MM.1S (cell line): ENCODE measurements at regions not wholly inside any gene's neighbourhood (a gene's known extent, or its start where the extent isn't known, plus 50 kb on each side); places are given as distances from the start of the nearest gene placed in this dataset.

Source experiments
- DNase-seq: peaks from one replicate; pipeline ENCODE4 v3.0.0-alpha.2; 2015
- H2AFZ ChIP-seq: fragments of 300-600 bp; sonication (generic); 2 replicates; pipeline ENCODE4 v1.6.0; 2016; ENCODE audit warnings: antibody characterized with exemption, low read length
- H3F3A ChIP-seq: fragments of 300-600 bp; sonication (generic); 2 replicates; pipeline ENCODE4 v1.6.1; 2016; ENCODE audit warnings: mild to moderate bottlenecking, antibody characterized with exemption, low read length, moderate library complexity, mixed read lengths; ENCODE audit not compliant: insufficient read depth
- H3K27ac ChIP-seq: fragments of 300-600 bp; sonication (generic); 2 replicates; pipeline ENCODE4 v1.5.1; 2016; ENCODE audit warnings: mild to moderate bottlenecking, low read length
- H3K27me3 ChIP-seq: fragments of 300-600 bp; sonication (generic); replicated peaks from 2 replicates; pipeline ENCODE4 v1.6.0; 2016; ENCODE audit warnings: low read length; ENCODE audit not compliant: insufficient read depth
- H3K36me3 ChIP-seq: fragments of 300-600 bp; sonication (generic); replicated peaks from 2 replicates; pipeline ENCODE4 v1.6.1; 2016; ENCODE audit warnings: mild to moderate bottlenecking, low read length, mixed read lengths; ENCODE audit not compliant: insufficient read depth
- H3K4me1 ChIP-seq: fragments of 300-600 bp; sonication (generic); 2 replicates; pipeline ENCODE4 v1.6.1; 2016; ENCODE audit warnings: low read length, mixed read lengths
- H3K4me2 ChIP-seq: fragments of 300-600 bp; sonication (generic); 2 replicates; pipeline ENCODE4 v1.6.0; 2016; ENCODE audit warnings: low read depth, low read length
- H3K4me3 ChIP-seq: fragments of 300-600 bp; sonication (generic); 2 replicates; pipeline ENCODE4 v1.5.1; 2016; ENCODE audit warnings: low read length, mixed read lengths
- H3K79me2 ChIP-seq: fragments of 300-600 bp; sonication (generic); 2 replicates; pipeline ENCODE4 v1.6.1; 2016; ENCODE audit warnings: mixed run types, low read length, mixed read lengths
- H3K9ac ChIP-seq: fragments of 300-600 bp; sonication (generic); 2 replicates; pipeline ENCODE4 v1.6.1; 2016; ENCODE audit warnings: low read length, mixed read lengths
- H3K9me2 ChIP-seq: fragments of 300-600 bp; sonication (generic); replicated peaks from 2 replicates; pipeline ENCODE4 v1.6.1; 2016; ENCODE audit warnings: mild to moderate bottlenecking, low read length, mixed read lengths; ENCODE audit not compliant: insufficient read depth
- H3K9me3 ChIP-seq: fragments of 300-600 bp; sonication (generic); replicated peaks from 2 replicates; pipeline ENCODE4 v1.6.1; 2016; ENCODE audit warnings: mild to moderate bottlenecking, low read length, mixed read lengths; ENCODE audit not compliant: insufficient read depth
- H4K20me1 ChIP-seq: fragments of 300-600 bp; sonication (generic); 2 replicates; pipeline ENCODE4 v1.6.1; 2016; ENCODE audit warnings: mild to moderate bottlenecking, low read length, moderate library complexity, mixed read lengths; ENCODE audit not compliant: insufficient read depth
- EZH2 ChIP-seq: fragments of 300-600 bp; sonication (generic); optimal IDR thresholded peaks from 2 replicates; pipeline ENCODE3; 2017; ENCODE audit warnings: low read depth, mild to moderate bottlenecking, antibody characterized with exemption, low read length, mixed read lengths
- EZH2phosphoT487 ChIP-seq: fragments of 300-600 bp; sonication (generic); IDR thresholded peaks from 2 replicates; pipeline ENCODE4 v1.6.1; 2018; ENCODE audit warnings: antibody characterized with exemption, low read length
- TF ChIP-seq, protein P1 (sequence below): fragments of 300-600 bp; sonication (generic); IDR thresholded peaks from 2 replicates; pipeline ENCODE4 v1.5.1; 2016; ENCODE audit warnings: antibody characterized with exemption, low read length, mixed read lengths

DNA sequence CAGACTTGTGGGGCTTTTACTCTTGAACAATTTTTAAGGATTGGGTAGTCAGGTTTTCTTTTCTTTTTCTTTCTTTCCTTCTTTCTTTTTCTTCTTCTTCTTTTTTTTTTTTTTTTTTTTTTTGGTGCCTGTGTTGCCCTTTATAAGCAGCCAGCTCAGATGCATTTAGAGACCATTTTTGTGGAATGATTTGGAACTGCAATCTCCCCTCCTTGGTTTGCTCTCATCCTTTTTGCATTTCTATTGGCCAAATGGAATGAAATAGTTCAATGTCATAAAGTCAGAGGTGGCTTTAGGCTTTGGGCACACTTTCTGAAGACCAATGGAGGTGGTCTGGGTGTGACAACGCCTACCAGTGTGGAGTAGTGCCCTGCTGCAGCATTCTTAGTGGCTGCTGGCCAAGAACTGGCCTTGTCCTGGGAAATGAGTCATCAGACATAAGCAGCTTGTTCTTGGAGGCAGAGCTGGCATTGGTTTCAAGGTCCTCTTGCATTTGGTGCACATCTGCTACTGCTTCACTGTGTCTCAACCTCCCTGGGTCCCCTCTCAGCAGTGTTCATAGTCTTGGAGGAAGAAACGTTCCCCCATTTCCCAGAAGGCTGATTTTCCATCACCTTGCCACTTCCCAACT, 84.5 kb downstream of the CT47B1 start:
- H2AFZ ChIP-seq = peak overlapping the region; percentile 40; the same call in 1 of the 2 replicates
- H4K20me1 ChIP-seq = no peaks in the 10 kb centered on the region
- peak overlapping the region; percentile 65; the same call in 1 of the 2 replicates for H3K4me2 ChIP-seq

DNA sequence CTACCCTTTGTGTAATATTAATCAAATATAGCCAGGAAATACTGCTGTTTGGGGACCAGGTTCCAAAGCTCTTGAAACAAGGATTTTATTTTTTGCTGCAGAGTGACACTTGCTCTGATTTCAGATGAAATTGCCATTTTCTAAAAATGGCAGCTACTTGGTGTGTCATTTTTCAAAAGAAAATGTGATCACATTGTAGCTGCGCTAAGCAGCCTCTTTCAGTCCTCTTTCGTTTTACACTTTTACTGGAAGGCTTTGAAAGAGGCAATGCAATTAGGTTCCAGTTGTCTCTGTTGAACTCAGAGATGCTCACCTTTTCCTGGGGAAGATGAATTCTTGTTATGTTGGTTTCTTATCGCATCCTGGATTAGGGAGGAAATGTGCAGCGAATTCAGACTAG, 85.1 kb downstream of the CT47B1 start:
- Histone ChIP-seq H3K4me3 (peak overlapping the region; percentile 16), H3K9me3 (no peaks in the 10 kb centered on the region), H3K27me3 (no peaks in the 10 kb centered on the region), H3K4me1 (0 out of 2 replicates have a peak, but pooled peaks cover 4% of the 10 kb centered on the region), H3K36me3 (no peaks in the 10 kb centered on the region), H3K9ac (peak overlapping the region; percentile 0; the same call in 1 of the 2 replicates), H3K9me2 (no peaks in the 10 kb centered on the region), H3F3A (peaks cover 3% of the 10 kb centered on the region; the same call in 1 of the 2 replicates), H2AFZ (peak overlapping the region; percentile 40), H3K27ac (peak overlapping the region; percentile 42; the same call in 1 of the 2 replicates), H3K79me2 (no peaks in the 10 kb centered on the region), H3K4me2 (peak overlapping the region; percentile 65), H4K20me1 (no peaks in the 10 kb centered on the region)
- TF ChIP-seq EZH2 (no peak), EZH2phosphoT487 (no peak)
- TF ChIP-seq, protein P1, sequence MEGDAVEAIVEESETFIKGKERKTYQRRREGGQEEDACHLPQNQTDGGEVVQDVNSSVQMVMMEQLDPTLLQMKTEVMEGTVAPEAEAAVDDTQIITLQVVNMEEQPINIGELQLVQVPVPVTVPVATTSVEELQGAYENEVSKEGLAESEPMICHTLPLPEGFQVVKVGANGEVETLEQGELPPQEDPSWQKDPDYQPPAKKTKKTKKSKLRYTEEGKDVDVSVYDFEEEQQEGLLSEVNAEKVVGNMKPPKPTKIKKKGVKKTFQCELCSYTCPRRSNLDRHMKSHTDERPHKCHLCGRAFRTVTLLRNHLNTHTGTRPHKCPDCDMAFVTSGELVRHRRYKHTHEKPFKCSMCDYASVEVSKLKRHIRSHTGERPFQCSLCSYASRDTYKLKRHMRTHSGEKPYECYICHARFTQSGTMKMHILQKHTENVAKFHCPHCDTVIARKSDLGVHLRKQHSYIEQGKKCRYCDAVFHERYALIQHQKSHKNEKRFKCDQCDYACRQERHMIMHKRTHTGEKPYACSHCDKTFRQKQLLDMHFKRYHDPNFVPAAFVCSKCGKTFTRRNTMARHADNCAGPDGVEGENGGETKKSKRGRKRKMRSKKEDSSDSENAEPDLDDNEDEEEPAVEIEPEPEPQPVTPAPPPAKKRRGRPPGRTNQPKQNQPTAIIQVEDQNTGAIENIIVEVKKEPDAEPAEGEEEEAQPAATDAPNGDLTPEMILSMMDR = no peak
- peak; percentile 54 for DNase-seq

More for the DNA sequence above, 84.5 kb downstream of the CT47B1 start:
- Histone ChIP-seq H3K36me3 (no peaks in the 10 kb centered on the region), H3K9ac (no peak overlapping the region), H3K27ac (no peak overlapping the region), H3K4me1 (0 out of 2 replicates have a peak, but pooled peaks cover 4% of the 10 kb centered on the region), H3F3A (peaks cover 3% of the 10 kb centered on the region; the same call in 1 of the 2 replicates), H3K9me3 (no peaks in the 10 kb centered on the region), H3K27me3 (no peaks in the 10 kb centered on the region), H3K79me2 (no peaks in the 10 kb centered on the region), H3K4me3 (no peak overlapping the region), H3K9me2 (no peaks in the 10 kb centered on the region)
- TF ChIP-seq EZH2 = no peak
- TF ChIP-seq, protein P1 = no peak
- no peak for TF ChIP-seq EZH2phosphoT487
- DNase-seq = no peak

- Histone ChIP-seq H3K4me3 (peak overlapping the region; percentile 16), H3F3A (peaks cover 3% of the 10 kb centered on the region; the same call in 1 of the 2 replicates), H3K36me3 (no peaks in the 10 kb centered on the region), H2AFZ (peak overlapping the region; percentile 40), H3K27me3 (no peaks in the 10 kb centered on the region), H3K9me2 (no peaks in the 10 kb centered on the region), H3K27ac (peak overlapping the region; percentile 42; the same call in 1 of the 2 replicates), H3K4me1 (0 out of 2 replicates have a peak, but pooled peaks cover 4% of the 10 kb centered on the region), H3K9me3 (no peaks in the 10 kb centered on the region), H3K9ac (peak overlapping the region; percentile 0; the same call in 1 of the 2 replicates), H4K20me1 (no peaks in the 10 kb centered on the region), H3K4me2 (peak overlapping the region; percentile 65), H3K79me2 (no peaks in the 10 kb centered on the region)
- peak; percentile 86 for DNase-seq
- no peak for TF ChIP-seq EZH2phosphoT487
- TF ChIP-seq, protein P1 = peak; percentile 74
Measured at GRCh38 chrX:120790118-120790517, 85.5 kb downstream of the CT47B1 start.
